OCI-LY1 (cell line): ENCODE measurements at regions not wholly inside any gene's neighbourhood (a gene's known extent, or its start where the extent isn't known, plus 50 kb on each side); places are given as distances from the start of the nearest gene placed in this dataset.

Source experiments
- EZH2 ChIP-seq: fragments of 200-600 bp; sonication (generic), shearing (Covaris generic); IDR thresholded peaks from 2 replicates; pipeline ENCODE4 v1.8.0; 2017; ENCODE audit warnings: borderline replicate concordance, mixed run types, mild to moderate bottlenecking, antibody characterized with exemption, low read length, moderate library complexity, mixed read lengths
- TF ChIP-seq, protein P1 (sequence below): fragments of 200-600 bp; sonication (generic), shearing (Covaris generic); IDR thresholded peaks from 2 replicates; pipeline ENCODE4 v1.5.1; 2017; ENCODE audit warnings: mild to moderate bottlenecking, antibody characterized with exemption, low read length, moderate library complexity, mixed read lengths

DNA sequence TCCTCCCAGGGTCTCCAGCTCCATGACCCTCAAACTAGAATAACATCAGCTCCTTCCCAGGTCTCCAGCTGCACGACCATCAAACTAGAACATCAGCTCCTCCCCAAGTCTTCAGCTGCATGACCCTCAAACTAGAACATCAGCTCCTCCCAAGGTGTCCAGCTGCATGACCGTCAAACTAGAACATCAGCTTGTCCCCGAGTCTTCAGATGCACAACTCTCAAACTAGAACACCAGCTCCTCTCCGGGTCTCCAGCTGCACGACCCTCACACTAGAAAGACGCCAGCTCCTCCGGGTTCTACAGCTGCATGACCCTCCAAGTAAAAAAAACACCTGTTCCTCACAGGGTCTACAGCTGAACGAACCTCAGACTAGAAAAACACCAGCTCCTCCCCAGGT lies 312.9 kb upstream of the TFPI start:
- TF ChIP-seq, protein P1, sequence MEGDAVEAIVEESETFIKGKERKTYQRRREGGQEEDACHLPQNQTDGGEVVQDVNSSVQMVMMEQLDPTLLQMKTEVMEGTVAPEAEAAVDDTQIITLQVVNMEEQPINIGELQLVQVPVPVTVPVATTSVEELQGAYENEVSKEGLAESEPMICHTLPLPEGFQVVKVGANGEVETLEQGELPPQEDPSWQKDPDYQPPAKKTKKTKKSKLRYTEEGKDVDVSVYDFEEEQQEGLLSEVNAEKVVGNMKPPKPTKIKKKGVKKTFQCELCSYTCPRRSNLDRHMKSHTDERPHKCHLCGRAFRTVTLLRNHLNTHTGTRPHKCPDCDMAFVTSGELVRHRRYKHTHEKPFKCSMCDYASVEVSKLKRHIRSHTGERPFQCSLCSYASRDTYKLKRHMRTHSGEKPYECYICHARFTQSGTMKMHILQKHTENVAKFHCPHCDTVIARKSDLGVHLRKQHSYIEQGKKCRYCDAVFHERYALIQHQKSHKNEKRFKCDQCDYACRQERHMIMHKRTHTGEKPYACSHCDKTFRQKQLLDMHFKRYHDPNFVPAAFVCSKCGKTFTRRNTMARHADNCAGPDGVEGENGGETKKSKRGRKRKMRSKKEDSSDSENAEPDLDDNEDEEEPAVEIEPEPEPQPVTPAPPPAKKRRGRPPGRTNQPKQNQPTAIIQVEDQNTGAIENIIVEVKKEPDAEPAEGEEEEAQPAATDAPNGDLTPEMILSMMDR = no peak
- no peak for TF ChIP-seq EZH2
